Heart left ventricle (tissue), 13 donors: ENCODE measurements at regions not wholly inside any gene's neighbourhood (a gene's known extent, or its start where the extent isn't known, plus 50 kb on each side); places are given as distances from the start of the nearest gene placed in this dataset.

Source experiments
- POLR2A ChIP-seq, 2 donors: fragments of 450-650 bp; IDR thresholded peaks; one replicate each; pipeline ENCODE4 v1.6.1; 2017; ENCODE audit warnings: antibody characterized with exemption in 2 of 2, mild to moderate bottlenecking in 2 of 2, moderate library complexity in 2 of 2
- TF ChIP-seq, protein P1 (sequence below), 12 donors: fragments of 200-600 bp; sonication (generic) in 4 of 12; IDR thresholded peaks; one replicate each; pipeline versions ENCODE4 v1.5.0 to v1.8.0; 2018 to 2022; ENCODE audit warnings: antibody characterized with exemption in 12 of 12, mild to moderate bottlenecking in 5 of 12
- donor health status: ischemic (EF 13 %, LVEDD 7.1; RV severe dilation, severe dysfunction).
- donor health status: DM: no; HTN: yes; CAD: no.
- donor health status: DM: no; HTN: no; CAD: no.
- donor health status: ischemic (EF 25% LVEDD 6.9; RV normal size, moderate dysfunction).
- donor health status: ischemic (EF 25% LVEDD 5.7; RV mildly dilated, moderate dysfunction).
- donor health status: ischemic (EF 35%, LVEDD 5.7; RV mildly dilated, moderate dysfunction).
- donor health status: nonischemic (EF 11% LVEDD 7.7; RV severe dilation, severe dysfunction).
- donor health status: DM: yes; HTN: yes; CAD: no.
- donor health status: PGD.
- donor health status: ischemic (EF 29% LVEDD 5.4; RV normal size, mild dysfunction).
- donor health status: nonischemic (EF 23%, LVEDD 6.1; RV moderate dilation, normal function).

DNA sequence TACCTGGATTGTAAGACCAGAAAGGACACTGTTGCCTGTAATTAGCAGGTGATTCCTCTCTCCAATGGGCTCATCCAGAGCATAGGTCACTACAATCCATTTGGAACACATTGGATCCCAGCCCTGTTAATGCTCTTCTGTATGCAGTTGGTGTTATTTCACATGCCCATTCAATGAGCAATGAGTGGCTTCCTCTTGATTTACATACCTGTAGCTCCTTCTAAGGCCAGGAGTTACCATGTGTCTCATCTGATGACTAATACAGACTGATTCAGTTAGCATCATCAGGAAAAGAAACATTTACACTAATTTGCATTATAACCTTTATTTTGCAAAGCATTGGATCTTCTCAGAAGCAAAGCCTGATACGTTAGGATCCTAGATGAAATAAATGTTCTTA, 83.1 kb upstream of the NPVF start:
- TF ChIP-seq, protein P1, sequence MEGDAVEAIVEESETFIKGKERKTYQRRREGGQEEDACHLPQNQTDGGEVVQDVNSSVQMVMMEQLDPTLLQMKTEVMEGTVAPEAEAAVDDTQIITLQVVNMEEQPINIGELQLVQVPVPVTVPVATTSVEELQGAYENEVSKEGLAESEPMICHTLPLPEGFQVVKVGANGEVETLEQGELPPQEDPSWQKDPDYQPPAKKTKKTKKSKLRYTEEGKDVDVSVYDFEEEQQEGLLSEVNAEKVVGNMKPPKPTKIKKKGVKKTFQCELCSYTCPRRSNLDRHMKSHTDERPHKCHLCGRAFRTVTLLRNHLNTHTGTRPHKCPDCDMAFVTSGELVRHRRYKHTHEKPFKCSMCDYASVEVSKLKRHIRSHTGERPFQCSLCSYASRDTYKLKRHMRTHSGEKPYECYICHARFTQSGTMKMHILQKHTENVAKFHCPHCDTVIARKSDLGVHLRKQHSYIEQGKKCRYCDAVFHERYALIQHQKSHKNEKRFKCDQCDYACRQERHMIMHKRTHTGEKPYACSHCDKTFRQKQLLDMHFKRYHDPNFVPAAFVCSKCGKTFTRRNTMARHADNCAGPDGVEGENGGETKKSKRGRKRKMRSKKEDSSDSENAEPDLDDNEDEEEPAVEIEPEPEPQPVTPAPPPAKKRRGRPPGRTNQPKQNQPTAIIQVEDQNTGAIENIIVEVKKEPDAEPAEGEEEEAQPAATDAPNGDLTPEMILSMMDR (IDR thresholded peaks at IDR 0.05): no peak
- TF ChIP-seq POLR2A (IDR thresholded peaks at IDR 0.05): no peak
